GM10248 (cell line): ENCODE measurements at regions not wholly inside any gene's neighbourhood (a gene's known extent, or its start where the extent isn't known, plus 50 kb on each side); places are given as distances from the start of the nearest gene placed in this dataset.
"Not testable (repeated sequence)": the region's sequence is repeated elsewhere in the genome, so short reads cannot be mapped to it uniquely, and the experiment has no call there.

Experiments used
- CTCF ChIA-PET: fragments of 300-600 bp; sonication (Branson Sonifier 250); formaldehyde crosslinking; extraction: SDS; loops from one replicate; lab custom pipeline; 2021; ENCODE audit warnings: antibody characterized with exemption; lab: Yijun Ruan, JAX
- POLR2A ChIA-PET: fragments of 350-650 bp; sonication (Branson Sonifier 250); formaldehyde crosslinking; extraction: SDS; loops from one replicate; lab custom pipeline; 2020; ENCODE audit warnings: antibody characterized with exemption; lab: Yijun Ruan, JAX
- DNase-seq: peaks from one replicate; pipeline ENCODE4 v3.0.0; 2012; ENCODE audit errors: extremely low spot score
- CTCF ChIP-seq: IDR thresholded peaks from 2 replicates; pipeline ENCODE4 v1.5.1; 2012; ENCODE audit warnings: mild to moderate bottlenecking, low read depth; ENCODE audit errors: extremely low read depth, missing control alignments, control extremely low read depth

GRCh38 chr2:149690825-149691224, 103.2 kb upstream of the MMADHC start:
- DNase-seq = no peak
- no peak for TF ChIP-seq CTCF
- ChIA-PET POLR2A (no interaction called here), CTCF (no interaction called here)

GRCh38 chr2:149687052-149687427, 99.5 kb upstream of the MMADHC start:
- CTCF ChIA-PET = no interaction called here
- DNase-seq = no peak
- POLR2A ChIA-PET = no interaction called here
- TF ChIP-seq CTCF = no peak

- no peak for TF ChIP-seq CTCF
- DNase-seq = no peak
- ChIA-PET POLR2A (no interaction called here), CTCF (no interaction called here)
Measured at GRCh38 chr2:149686136-149687051, 98.8 kb upstream of the MMADHC start.

GRCh38 chr2:149685401-149685800, 97.8 kb upstream of the MMADHC start:
- POLR2A ChIA-PET, DNase-seq: not testable (repeated sequence)
- CTCF ChIA-PET = interaction anchor here (1.1 kb wide), 1 partner anchor 11 kb away, joined by 3 read pairs; no protein-coding TSS in a partner anchor

- no peak for DNase-seq
- CTCF ChIA-PET = interaction anchor here (1.0 to 1.2 kb wide), 2 partner anchors 12 to 17 kb away, joined by 3 to 4 read pairs; no protein-coding TSS in a partner anchor
- TF ChIP-seq CTCF = no peak
- POLR2A ChIA-PET = interaction anchor here (0.6 kb wide), 1 partner anchor 560 kb away, joined by 3 read pairs; no protein-coding TSS in a partner anchor
Measured at GRCh38 chr2:149679286-149679685, 91.7 kb upstream of the MMADHC start.

- ChIA-PET CTCF (interaction anchor here (1.0 kb wide), 1 partner anchor 27 kb away, joined by 3 read pairs; no protein-coding TSS in a partner anchor), POLR2A (no interaction called here)
- no peak for DNase-seq
- no peak for TF ChIP-seq CTCF
Measured at GRCh38 chr2:149677416-149677815, 89.8 kb upstream of the MMADHC start.

- CTCF ChIA-PET = no interaction called here
- POLR2A ChIA-PET = no interaction called here
- TF ChIP-seq CTCF = no peak
- no peak for DNase-seq
Measured at GRCh38 chr2:149670086-149670485, 82.5 kb upstream of the MMADHC start.
